ENCODE measurements at regions not wholly inside any gene's neighbourhood (a gene's known extent, or its start where the extent isn't known, plus 50 kb on each side); places are given as distances from the start of the nearest gene placed in this dataset.

- Histone ChIP-seq H3K27me3 (ENCODE audit: control insufficient read depth, insufficient read depth, low read length) (no peaks in the 10 kb centered on the region), H3K4me3 (ENCODE audit: low read depth, low read length) (no peak overlapping the region), H3K36me3 (ENCODE audit: control insufficient read depth, insufficient read depth, low read length) (no peaks in the 10 kb centered on the region)
- TF ChIP-seq CTCF (IDR thresholded peaks at IDR 0.05; ENCODE audit: insufficient read depth, low read depth, low read length), result no peak
- POLR2A ChIA-PET, result no interaction called here
- DNase-seq (ENCODE audit: low read depth), result no peak
- CTCF ChIA-PET, result no interaction called here
Observed at GRCh38 chr11:79564288-79564925, 123.6 kb upstream of the TENM4 start.

- ChIA-PET CTCF (no interaction called here), POLR2A (no interaction called here)
- DNase-seq (ENCODE audit: low read depth), result no peak
- H3K27me3 ChIP-seq (ENCODE audit: control insufficient read depth, insufficient read depth, low read length), result no peaks in the 10 kb centered on the region
- H3K4me3 ChIP-seq (ENCODE audit: low read depth, low read length), result no peak overlapping the region
- TF ChIP-seq CTCF (IDR thresholded peaks at IDR 0.05; ENCODE audit: insufficient read depth, low read depth, low read length), result no peak
- H3K36me3 ChIP-seq (ENCODE audit: control insufficient read depth, insufficient read depth, low read length), result no peaks in the 10 kb centered on the region
Observed at GRCh38 chr11:79561496-79561895, 120.7 kb upstream of the TENM4 start.

- H3K27me3 ChIP-seq (ENCODE audit: control insufficient read depth, insufficient read depth, low read length), result no peaks in the 10 kb centered on the region
- no peak for TF ChIP-seq CTCF (IDR thresholded peaks at IDR 0.05; ENCODE audit: insufficient read depth, low read depth, low read length)
- H3K36me3 ChIP-seq (ENCODE audit: control insufficient read depth, insufficient read depth, low read length), result no peaks in the 10 kb centered on the region
- no peak for DNase-seq (ENCODE audit: low read depth)
- no peak overlapping the region for H3K4me3 ChIP-seq (ENCODE audit: low read depth, low read length)
- ChIA-PET CTCF (no interaction called here), POLR2A (no interaction called here)
Observed at GRCh38 chr11:79550809-79551208, 110.0 kb upstream of the TENM4 start.

GRCh38 chr11:79547256-79547655 is 106.4 kb upstream of the TENM4 start:
- ChIA-PET POLR2A (no interaction called here), CTCF (no interaction called here)
- DNase-seq (ENCODE audit: low read depth), result no peak
- no peak for TF ChIP-seq CTCF (IDR thresholded peaks at IDR 0.05; ENCODE audit: insufficient read depth, low read depth, low read length)
- no peak overlapping the region for H3K4me3 ChIP-seq (ENCODE audit: low read depth, low read length)
- no peaks in the 10 kb centered on the region for H3K36me3 ChIP-seq (ENCODE audit: control insufficient read depth, insufficient read depth, low read length)
- H3K27me3 ChIP-seq (ENCODE audit: control insufficient read depth, insufficient read depth, low read length), result no peaks in the 10 kb centered on the region

GRCh38 chr11:79546351-79546750 is 105.5 kb upstream of the TENM4 start:
- Histone ChIP-seq H3K27me3 (ENCODE audit: control insufficient read depth, insufficient read depth, low read length) (no peaks in the 10 kb centered on the region), H3K36me3 (ENCODE audit: control insufficient read depth, insufficient read depth, low read length) (no peaks in the 10 kb centered on the region), H3K4me3 (ENCODE audit: low read depth, low read length) (no peak overlapping the region)
- no peak for DNase-seq (ENCODE audit: low read depth)
- POLR2A ChIA-PET, result no interaction called here
- TF ChIP-seq CTCF (IDR thresholded peaks at IDR 0.05; ENCODE audit: insufficient read depth, low read depth, low read length), result no peak
- CTCF ChIA-PET, result no interaction called here
